GM19452 (cell line): ENCODE measurements at regions not wholly inside any gene's neighbourhood (a gene's known extent, or its start where the extent isn't known, plus 50 kb on each side); places are given as distances from the start of the nearest gene placed in this dataset.
"Not testable (repeated sequence)": the region's sequence is repeated elsewhere in the genome, so short reads cannot be mapped to it uniquely, and the experiment has no call there.

Source experiments
- ATAC-seq: cut with Tn5 transposase; IDR thresholded peaks from one replicate; pipeline ENCODE4 v1.9.1; 2021; ENCODE audit not compliant: unreplicated experiment

- no peak for ATAC-seq
Observed at GRCh38 chr1:58931024-58931423, 147.2 kb upstream of the JUN start.

GRCh38 chr1:58931756-58932155 lies 147.9 kb upstream of the JUN start:
- no peak for ATAC-seq

- no peak for ATAC-seq
Observed at GRCh38 chr1:58932859-58933598, 149.2 kb upstream of the JUN start.

- ATAC-seq, result no peak
Observed at GRCh38 chr1:58933599-58933926, 149.7 kb upstream of the JUN start.

DNA sequence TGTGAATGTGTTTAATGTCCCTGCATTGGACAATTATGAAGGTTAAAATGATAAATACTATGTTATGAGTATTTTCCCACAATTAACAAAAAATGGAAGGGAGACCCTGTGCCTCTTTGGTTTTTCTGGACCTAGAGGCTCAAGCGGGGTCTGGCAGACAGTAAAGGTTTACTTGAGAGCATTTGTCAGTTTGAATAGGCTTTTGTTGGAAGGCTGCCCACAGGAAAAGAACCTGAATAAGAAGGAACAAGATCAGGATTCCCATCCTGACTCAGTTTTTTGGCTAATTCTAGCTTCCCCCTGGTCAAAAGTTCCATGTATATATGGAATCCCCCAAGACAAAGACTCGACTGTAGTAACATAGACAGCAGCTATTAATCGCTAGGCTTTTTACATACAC lies 150.9 kb upstream of the JUN start:
- no peak for ATAC-seq

DNA sequence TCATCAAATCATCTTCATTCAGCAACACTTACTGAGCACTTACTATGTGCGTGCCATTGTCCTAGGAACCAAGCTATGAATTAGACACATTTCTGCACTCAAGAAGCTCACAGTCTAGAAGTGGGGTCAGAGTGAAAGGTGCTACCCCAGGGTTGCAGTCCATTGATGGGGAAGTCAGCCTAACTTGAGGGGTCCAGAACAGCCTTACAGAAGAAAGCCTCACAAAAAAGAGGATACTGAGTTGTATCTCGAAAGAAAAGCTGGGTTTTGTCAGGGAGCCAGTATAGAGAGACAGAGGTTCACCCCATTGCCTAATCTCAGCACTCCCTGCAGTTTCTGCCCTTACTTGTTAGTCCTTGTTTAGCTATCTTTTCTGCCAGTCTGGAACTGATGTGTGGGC lies 153.1 kb upstream of the JUN start:
- no peak for ATAC-seq

DNA sequence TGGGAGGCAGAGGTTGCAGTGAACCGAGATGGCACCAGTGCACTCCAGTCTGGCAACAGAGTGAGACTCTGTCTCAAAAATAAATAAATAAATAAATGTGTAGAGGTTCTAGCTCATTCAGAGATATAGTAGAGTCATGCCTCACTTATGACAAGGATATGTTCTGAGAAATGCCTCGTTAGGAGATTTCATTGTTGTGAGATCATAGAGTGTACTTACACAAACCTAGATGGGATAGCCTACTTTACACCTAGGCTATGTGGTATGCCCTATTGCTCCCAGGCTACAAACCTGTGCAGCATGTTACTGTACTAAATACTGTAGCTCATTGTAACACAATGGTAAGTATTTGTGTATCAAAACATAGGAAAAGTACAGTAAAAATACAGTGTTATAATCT lies 155.3 kb upstream of the JUN start:
- no peak for ATAC-seq

GRCh38 chr1:58939666-58940370 lies 156.0 kb upstream of the JUN start:
- ATAC-seq, result no peak

GRCh38 chr1:58941471-58942289 lies 157.8 kb upstream of the JUN start:
- peak; percentile 56 for ATAC-seq

- no peak for ATAC-seq
Observed at GRCh38 chr1:58942759-58943191, 158.9 kb upstream of the JUN start.

DNA sequence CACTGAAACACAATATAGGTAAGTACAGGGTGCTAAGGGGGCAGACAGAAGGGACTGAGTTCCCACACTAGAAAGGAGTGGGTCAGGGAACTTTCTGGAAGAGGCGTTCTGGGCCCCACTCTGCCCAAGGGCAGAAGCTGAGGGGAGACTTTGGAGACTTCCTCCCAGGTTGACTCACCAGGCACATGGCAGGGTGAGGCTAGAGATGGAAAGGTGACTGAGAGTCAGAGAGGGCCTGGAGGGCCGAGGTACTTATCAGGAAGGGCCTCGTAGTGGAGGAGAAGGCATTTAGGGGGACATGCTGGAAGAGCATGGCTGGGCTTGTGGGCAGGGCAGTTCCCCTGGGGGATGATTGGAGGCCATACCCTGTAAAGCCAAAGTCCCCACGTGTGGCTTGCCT lies 159.9 kb upstream of the JUN start:
- ATAC-seq, result no peak

GRCh38 chr1:58944439-58944838 lies 160.6 kb upstream of the JUN start:
- no peak for ATAC-seq

- no peak for ATAC-seq
Observed at GRCh38 chr1:58946390-58946789, 162.5 kb upstream of the JUN start.

DNA sequence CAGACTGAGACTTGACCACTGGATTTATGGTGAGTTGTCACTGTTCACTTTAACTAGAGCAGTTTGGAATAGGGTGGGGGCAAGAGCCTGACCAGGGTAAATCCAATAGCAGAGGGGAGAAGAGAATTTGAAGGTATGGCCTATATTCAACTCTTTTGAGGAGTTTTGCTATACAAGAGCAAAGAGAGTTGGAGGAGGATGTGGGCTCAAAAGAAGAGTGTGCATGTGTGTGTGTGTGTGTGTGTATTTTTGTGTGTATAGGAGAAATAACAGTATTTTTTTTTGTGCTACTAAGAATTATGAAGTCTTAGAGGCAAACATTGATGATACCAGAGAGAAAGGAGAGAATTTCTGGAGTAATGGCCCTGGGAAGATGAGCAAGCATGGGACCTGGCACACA lies 164.8 kb upstream of the JUN start:
- ATAC-seq, result no peak

DNA sequence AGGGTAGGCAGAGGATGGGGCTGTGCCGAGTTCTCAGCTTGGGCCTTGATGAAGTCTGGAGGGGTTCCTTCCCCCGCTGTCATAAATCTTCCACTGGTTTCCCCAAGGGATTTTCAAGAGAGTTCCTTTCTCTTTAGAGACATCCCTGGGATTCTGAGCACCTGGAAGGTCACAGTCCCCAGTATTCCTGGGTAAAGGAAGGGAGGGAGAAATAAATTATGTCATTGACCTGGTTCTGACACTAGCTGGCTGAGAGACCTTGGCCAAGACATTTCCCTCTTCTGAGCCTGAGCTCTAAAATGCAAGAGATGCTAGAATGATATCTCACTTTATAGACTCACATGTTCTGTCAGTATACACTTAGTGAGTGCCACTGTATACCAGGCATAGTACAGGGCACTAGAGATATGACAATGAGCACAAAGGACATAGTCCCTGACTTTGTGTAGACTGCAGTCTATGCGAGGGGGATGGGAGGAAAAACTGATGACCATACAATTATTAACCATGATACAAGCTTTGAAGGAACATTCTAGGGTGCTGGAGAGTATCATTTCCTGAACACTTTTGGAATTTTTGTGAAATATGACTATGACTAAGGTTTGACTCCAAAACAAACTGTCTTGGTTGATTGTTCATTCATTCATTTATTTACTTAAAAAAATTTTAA lies 165.8 kb upstream of the JUN start:
- no peak for ATAC-seq

DNA sequence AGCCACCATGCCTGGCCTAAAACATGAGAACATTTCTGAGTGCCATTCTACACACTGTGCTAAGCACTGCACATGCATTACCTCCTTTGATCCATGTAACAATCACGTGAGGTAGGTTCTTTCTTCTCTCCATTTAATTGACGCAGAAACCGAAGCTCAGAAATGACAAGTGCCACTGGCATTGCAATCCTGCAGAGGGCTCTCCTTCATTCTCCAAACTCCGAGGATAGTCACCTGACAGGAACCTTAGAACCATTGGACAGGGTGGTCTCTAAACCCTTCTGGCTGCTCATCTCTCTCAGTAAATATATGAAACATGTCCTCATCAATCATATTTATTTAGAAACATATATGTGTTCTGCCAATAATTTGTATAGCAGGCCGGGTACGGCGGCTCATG lies 167.1 kb upstream of the JUN start:
- ATAC-seq, result no peak

DNA sequence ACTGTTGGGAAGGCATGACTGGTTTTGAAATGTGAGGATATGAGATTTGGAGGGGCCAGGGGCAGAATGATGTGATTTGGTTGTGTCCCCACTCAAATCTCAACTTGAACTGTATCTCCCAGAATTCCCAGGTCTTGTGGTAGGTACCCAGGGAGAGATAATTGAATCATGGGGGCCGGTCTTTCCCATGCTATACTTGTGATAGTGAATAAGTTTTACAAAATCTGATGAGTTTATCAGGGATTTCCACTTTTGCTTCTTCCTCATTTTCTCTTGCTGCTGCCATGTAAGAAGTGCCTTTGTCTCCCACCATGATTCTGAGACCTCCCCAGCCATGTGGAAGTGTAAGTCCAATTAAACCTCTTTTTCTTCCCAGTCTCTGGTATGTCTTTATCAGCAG lies 170.1 kb upstream of the JUN start:
- ATAC-seq, result not testable (repeated sequence)

DNA sequence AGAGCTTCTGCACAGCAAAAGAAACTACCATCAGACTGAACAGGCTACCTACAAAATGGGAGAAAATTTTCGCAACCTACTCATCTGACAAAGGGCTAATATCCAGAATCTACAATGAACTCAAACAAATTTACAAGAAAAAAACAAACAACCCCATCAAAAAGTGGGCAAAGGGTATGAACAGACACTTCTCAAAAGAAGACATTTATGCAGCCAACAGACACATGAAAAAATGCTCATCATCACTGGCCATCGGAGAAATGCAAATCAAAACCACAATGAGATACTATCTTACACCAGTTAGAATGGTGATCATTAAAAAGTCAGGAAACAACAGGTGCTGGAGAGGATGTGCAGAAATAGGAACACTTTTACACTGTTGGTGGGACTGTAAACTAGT lies 179.4 kb upstream of the JUN start:
- ATAC-seq, result not testable (repeated sequence)

DNA sequence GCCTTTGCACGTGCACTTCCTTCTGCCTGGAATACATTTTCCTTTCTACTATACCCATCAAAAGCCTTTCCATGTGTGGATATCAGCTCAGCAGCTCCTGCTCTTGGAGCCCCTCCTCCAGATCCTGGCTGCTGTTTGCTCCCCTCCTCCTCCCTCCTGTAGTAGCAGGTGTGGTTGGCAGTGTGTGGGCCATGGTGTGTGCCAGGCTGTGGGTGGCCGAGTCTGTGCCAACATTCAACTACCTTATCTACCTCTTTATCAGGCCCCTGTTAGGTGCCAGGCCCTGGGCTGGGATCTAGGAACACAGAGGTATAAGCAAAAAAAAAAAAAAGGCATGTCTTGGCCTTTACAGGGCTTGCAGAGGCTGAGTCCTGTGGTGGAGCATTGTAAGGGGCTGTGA lies 180.6 kb upstream of the JUN start:
- no peak for ATAC-seq

DNA sequence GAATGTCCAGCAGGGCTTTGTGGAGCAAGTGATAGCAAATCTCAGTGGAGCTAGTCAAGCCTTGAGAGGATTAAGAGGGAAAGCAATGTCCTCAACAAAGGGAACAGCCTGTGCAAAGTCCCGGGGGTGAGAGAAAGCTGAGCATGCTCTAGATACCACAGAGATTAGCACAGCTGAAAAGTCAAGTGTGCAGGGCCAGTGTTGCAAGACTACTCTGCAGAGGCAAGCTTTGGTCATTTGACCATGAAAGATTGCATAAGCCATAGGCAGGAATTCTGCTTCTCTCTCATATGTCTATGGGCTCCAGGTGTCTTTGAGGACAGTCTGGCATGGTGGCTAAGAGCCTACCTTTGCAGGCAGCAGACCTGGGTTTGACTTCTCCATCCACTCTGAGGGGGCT lies 181.0 kb upstream of the JUN start:
- no peak for ATAC-seq

GRCh38 chr1:58966103-58966916 lies 182.5 kb upstream of the JUN start:
- no peak for ATAC-seq
